ENCODE measurements at regions not wholly inside any gene's neighbourhood (a gene's known extent, or its start where the extent isn't known, plus 50 kb on each side); places are given as distances from the start of the nearest gene placed in this dataset.
A peak's percentile ranks its signal among the peaks of the same experiment; 100 is the strongest.

DNA sequence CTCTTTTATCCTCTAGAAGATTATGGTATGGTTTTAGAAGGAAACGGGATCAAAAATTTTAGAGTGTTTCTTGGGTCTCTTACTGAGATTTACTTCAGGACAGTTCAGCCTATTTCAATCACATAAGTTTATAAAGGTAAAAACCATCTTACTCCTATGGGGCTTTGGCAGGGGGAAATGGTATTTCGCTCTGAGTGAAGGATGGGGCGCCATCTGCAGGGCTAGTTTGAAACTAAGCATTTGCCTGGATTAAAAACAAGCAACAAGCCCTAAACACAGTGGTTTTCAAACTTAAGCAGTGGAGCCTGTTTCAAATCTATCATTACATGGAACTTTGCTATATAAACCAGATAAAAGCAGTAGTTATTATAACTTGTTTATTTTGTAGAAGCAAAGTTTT is 361.5 kb upstream of the FMR1 start:
- Histone ChIP-seq H3K27me3 (ENCODE audit: insufficient read depth, low read depth, low read length) (no peaks in the 10 kb centered on the region), H3K9ac (ENCODE audit: low read length) (no peak overlapping the region), H3K79me2 (replicated peaks; ENCODE audit: insufficient read depth, low read length) (no peaks in the 10 kb centered on the region), H3K9me2 (ENCODE audit: insufficient read depth, low read length) (no peaks in the 10 kb centered on the region), H3K4me3 (ENCODE audit: low read length) (no peak overlapping the region), H2AFZ (ENCODE audit: low read depth, low read length) (no peak overlapping the region), H3K27ac (ENCODE audit: low read length) (no peak overlapping the region), H3K9me3 (ENCODE audit: low read length) (no peaks in the 10 kb centered on the region), H3F3A (ENCODE audit: insufficient read depth, low read length, poor library complexity, severe bottlenecking) (no peaks in the 10 kb centered on the region), H3K4me2 (ENCODE audit: low read length) (no peak overlapping the region), H3K36me3 (ENCODE audit: insufficient read depth, low read length) (no peaks in the 10 kb centered on the region), H4K20me1 (ENCODE audit: insufficient read depth) (no peaks in the 10 kb centered on the region)
- TF ChIP-seq RAD21 (conservative IDR thresholded peaks at IDR 0.05) (peak; percentile 63), TAF1 (IDR thresholded peaks at IDR 0.05; ENCODE audit: low read depth) (no peak), SMC3 (conservative IDR thresholded peaks at IDR 0.05; ENCODE audit: poor library complexity) (peak; percentile 66)
- TF ChIP-seq, protein P1, sequence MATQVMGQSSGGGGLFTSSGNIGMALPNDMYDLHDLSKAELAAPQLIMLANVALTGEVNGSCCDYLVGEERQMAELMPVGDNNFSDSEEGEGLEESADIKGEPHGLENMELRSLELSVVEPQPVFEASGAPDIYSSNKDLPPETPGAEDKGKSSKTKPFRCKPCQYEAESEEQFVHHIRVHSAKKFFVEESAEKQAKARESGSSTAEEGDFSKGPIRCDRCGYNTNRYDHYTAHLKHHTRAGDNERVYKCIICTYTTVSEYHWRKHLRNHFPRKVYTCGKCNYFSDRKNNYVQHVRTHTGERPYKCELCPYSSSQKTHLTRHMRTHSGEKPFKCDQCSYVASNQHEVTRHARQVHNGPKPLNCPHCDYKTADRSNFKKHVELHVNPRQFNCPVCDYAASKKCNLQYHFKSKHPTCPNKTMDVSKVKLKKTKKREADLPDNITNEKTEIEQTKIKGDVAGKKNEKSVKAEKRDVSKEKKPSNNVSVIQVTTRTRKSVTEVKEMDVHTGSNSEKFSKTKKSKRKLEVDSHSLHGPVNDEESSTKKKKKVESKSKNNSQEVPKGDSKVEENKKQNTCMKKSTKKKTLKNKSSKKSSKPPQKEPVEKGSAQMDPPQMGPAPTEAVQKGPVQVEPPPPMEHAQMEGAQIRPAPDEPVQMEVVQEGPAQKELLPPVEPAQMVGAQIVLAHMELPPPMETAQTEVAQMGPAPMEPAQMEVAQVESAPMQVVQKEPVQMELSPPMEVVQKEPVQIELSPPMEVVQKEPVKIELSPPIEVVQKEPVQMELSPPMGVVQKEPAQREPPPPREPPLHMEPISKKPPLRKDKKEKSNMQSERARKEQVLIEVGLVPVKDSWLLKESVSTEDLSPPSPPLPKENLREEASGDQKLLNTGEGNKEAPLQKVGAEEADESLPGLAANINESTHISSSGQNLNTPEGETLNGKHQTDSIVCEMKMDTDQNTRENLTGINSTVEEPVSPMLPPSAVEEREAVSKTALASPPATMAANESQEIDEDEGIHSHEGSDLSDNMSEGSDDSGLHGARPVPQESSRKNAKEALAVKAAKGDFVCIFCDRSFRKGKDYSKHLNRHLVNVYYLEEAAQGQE (IDR thresholded peaks at IDR 0.05; ENCODE audit: borderline replicate concordance) = no peak
- TF ChIP-seq, protein P2, sequence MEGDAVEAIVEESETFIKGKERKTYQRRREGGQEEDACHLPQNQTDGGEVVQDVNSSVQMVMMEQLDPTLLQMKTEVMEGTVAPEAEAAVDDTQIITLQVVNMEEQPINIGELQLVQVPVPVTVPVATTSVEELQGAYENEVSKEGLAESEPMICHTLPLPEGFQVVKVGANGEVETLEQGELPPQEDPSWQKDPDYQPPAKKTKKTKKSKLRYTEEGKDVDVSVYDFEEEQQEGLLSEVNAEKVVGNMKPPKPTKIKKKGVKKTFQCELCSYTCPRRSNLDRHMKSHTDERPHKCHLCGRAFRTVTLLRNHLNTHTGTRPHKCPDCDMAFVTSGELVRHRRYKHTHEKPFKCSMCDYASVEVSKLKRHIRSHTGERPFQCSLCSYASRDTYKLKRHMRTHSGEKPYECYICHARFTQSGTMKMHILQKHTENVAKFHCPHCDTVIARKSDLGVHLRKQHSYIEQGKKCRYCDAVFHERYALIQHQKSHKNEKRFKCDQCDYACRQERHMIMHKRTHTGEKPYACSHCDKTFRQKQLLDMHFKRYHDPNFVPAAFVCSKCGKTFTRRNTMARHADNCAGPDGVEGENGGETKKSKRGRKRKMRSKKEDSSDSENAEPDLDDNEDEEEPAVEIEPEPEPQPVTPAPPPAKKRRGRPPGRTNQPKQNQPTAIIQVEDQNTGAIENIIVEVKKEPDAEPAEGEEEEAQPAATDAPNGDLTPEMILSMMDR (IDR thresholded peaks at IDR 0.05; ENCODE audit: poor library complexity, severe bottlenecking) = peak; percentile 57

GRCh38 chrX:147559191-147559590 is 352.5 kb upstream of the FMR1 start:
- Histone ChIP-seq H3K27ac (ENCODE audit: low read length) (no peak overlapping the region), H3K36me3 (ENCODE audit: insufficient read depth, low read length) (no peaks in the 10 kb centered on the region)
- TF ChIP-seq EZH2 (IDR thresholded peaks at IDR 0.05; ENCODE audit: borderline replicate concordance, insufficient read depth, low read length, poor library complexity, severe bottlenecking) (no peak), MXI1 (conservative IDR thresholded peaks at IDR 0.05; ENCODE audit: poor library complexity, severe bottlenecking) (no peak), EP300 (conservative IDR thresholded peaks at IDR 0.05; ENCODE audit: poor library complexity, severe bottlenecking) (no peak), RAD21 (conservative IDR thresholded peaks at IDR 0.05) (no peak), SMC3 (conservative IDR thresholded peaks at IDR 0.05; ENCODE audit: poor library complexity) (no peak), POLR2AphosphoS5 (IDR thresholded peaks at IDR 0.05) (no peak), TAF1 (IDR thresholded peaks at IDR 0.05; ENCODE audit: low read depth) (no peak)
- TF ChIP-seq, protein P1 (IDR thresholded peaks at IDR 0.05; ENCODE audit: borderline replicate concordance) = no peak
- TF ChIP-seq, protein P2 (IDR thresholded peaks at IDR 0.05; ENCODE audit: poor library complexity, severe bottlenecking) = no peak

More at GRCh38 chrX:147559191-147559590, 352.5 kb upstream of the FMR1 start:
- H3K4me3 ChIP-seq (ENCODE audit: low read length) = no peak overlapping the region
- no peaks in the 10 kb centered on the region for H3K27me3 ChIP-seq (ENCODE audit: insufficient read depth, low read depth, low read length)
- no peak overlapping the region for H3K4me2 ChIP-seq (ENCODE audit: low read length)
- H3K9ac ChIP-seq (ENCODE audit: low read length) = no peak overlapping the region
- H2AFZ ChIP-seq (ENCODE audit: low read depth, low read length) = no peak overlapping the region
- no peaks in the 10 kb centered on the region for H3K9me2 ChIP-seq (ENCODE audit: insufficient read depth, low read length)
- H3F3A ChIP-seq (ENCODE audit: insufficient read depth, low read length, poor library complexity, severe bottlenecking) = no peaks in the 10 kb centered on the region
- no peaks in the 10 kb centered on the region for H4K20me1 ChIP-seq (ENCODE audit: insufficient read depth)
- H3K79me2 ChIP-seq (replicated peaks; ENCODE audit: insufficient read depth, low read length) = no peaks in the 10 kb centered on the region
- H3K9me3 ChIP-seq (ENCODE audit: low read length) = no peaks in the 10 kb centered on the region

Data from neural cell (in vitro differentiated cells).